ENCODE measurements at regions not wholly inside any gene's neighbourhood (a gene's known extent, or its start where the extent isn't known, plus 50 kb on each side); places are given as distances from the start of the nearest gene placed in this dataset.

- H3K4me3 ChIP-seq, result no peak overlapping the region
- ATAC-seq (ENCODE audit: low FRiP score in 2 of 2), result no peak
- TF ChIP-seq CTCF (IDR thresholded peaks at IDR 0.05) (no peak), POLR2AphosphoS5 (IDR thresholded peaks at IDR 0.05) (no peak), POLR2A (IDR thresholded peaks at IDR 0.05) (no peak), EP300 (IDR thresholded peaks at IDR 0.05) (no peak)
- no peak overlapping the region for H3K27ac ChIP-seq
- 29 to 73% methylated on average over 1 of the region's 1 CpG for WGBS, 2 donors
- H3K9me3 ChIP-seq, result no peaks in the 10 kb centered on the region
- no peaks in the 10 kb centered on the region for H3K27me3 ChIP-seq
- no peaks in the 10 kb centered on the region for H3K4me1 ChIP-seq
- H3K36me3 ChIP-seq, result no peaks in the 10 kb centered on the region
- no peak for DNase-seq
Observed at GRCh38 chr3:8001307-8001706, 500.3 kb upstream of the LMCD1 start.

GRCh38 chr3:8001712-8002111 is 499.9 kb upstream of the LMCD1 start:
- DNase-seq, result peak in 1 of 2 donors; percentile 34
- H3K36me3 ChIP-seq, result no peaks in the 10 kb centered on the region
- H3K27me3 ChIP-seq, result no peaks in the 10 kb centered on the region
- H3K4me1 ChIP-seq, result no peaks in the 10 kb centered on the region
- no peaks in the 10 kb centered on the region for H3K9me3 ChIP-seq
- TF ChIP-seq POLR2AphosphoS5 (IDR thresholded peaks at IDR 0.05) (no peak), CTCF (IDR thresholded peaks at IDR 0.05) (no peak), EP300 (IDR thresholded peaks at IDR 0.05) (no peak), POLR2A (IDR thresholded peaks at IDR 0.05) (no peak)
- no peak overlapping the region for H3K27ac ChIP-seq
- WGBS, 2 donors, result 79 to 83% methylated on average over 6 of the region's 6 CpGs
- no peak overlapping the region for H3K4me3 ChIP-seq
- ATAC-seq (ENCODE audit: low FRiP score in 2 of 2), result peak in 1 of 2 donors; percentile 29

- Histone ChIP-seq H3K27me3 (no peaks in the 10 kb centered on the region), H3K36me3 (no peaks in the 10 kb centered on the region), H3K27ac (no peak overlapping the region), H3K4me3 (no peak overlapping the region), H3K4me1 (no peaks in the 10 kb centered on the region), H3K9me3 (peaks cover 0 to 4% (median 0%) of the 10 kb centered on the region in 4 donors)
- DNase-seq (no peak), ATAC-seq (ENCODE audit: low FRiP score in 2 of 2) (no peak)
- 83 to 86% methylated on average over 3 of the region's 3 CpGs for WGBS, 2 donors
- TF ChIP-seq CTCF (IDR thresholded peaks at IDR 0.05), result no peak
- TF ChIP-seq POLR2A (IDR thresholded peaks at IDR 0.05), result no peak
- TF ChIP-seq POLR2AphosphoS5 (IDR thresholded peaks at IDR 0.05), result no peak
- no peak for TF ChIP-seq EP300 (IDR thresholded peaks at IDR 0.05)
Observed at GRCh38 chr3:8011902-8012301, 489.7 kb upstream of the LMCD1 start.

GRCh38 chr3:8020047-8020841 is 481.4 kb upstream of the LMCD1 start:
- Histone ChIP-seq H3K4me3 (no peak overlapping the region), H3K36me3 (no peaks in the 10 kb centered on the region), H3K4me1 (no peaks in the 10 kb centered on the region), H3K27ac (no peak overlapping the region), H3K9me3 (peaks cover 0 to 34% (median 7%) of the 10 kb centered on the region in 4 donors), H3K27me3 (no peaks in the 10 kb centered on the region)
- 71 to 75% methylated on average over 7 of the region's 7 CpGs for WGBS, 2 donors
- TF ChIP-seq EP300 (IDR thresholded peaks at IDR 0.05), result no peak
- no peak for TF ChIP-seq CTCF (IDR thresholded peaks at IDR 0.05)
- TF ChIP-seq POLR2A (IDR thresholded peaks at IDR 0.05), result no peak
- no peak for TF ChIP-seq POLR2AphosphoS5 (IDR thresholded peaks at IDR 0.05)
- ATAC-seq (ENCODE audit: low FRiP score in 2 of 2) (peak in 1 of 2 donors; percentile 51), DNase-seq (no peak)

GRCh38 chr3:8027954-8028353 is 473.7 kb upstream of the LMCD1 start:
- 66 to 70% methylated on average over 1 of the region's 1 CpG for WGBS, 2 donors
- H3K9me3 ChIP-seq, result peaks cover 0 to 4% (median 1%) of the 10 kb centered on the region in 4 donors
- DNase-seq (no peak), ATAC-seq (ENCODE audit: low FRiP score in 2 of 2) (no peak)
- H3K4me1 ChIP-seq, result no peaks in the 10 kb centered on the region
- no peaks in the 10 kb centered on the region for H3K27me3 ChIP-seq
- H3K36me3 ChIP-seq, result no peaks in the 10 kb centered on the region
- no peak overlapping the region for H3K4me3 ChIP-seq
- TF ChIP-seq EP300 (IDR thresholded peaks at IDR 0.05), result no peak
- H3K27ac ChIP-seq, result no peak overlapping the region

Data from upper lobe of left lung (tissue), 6 donors.